ENCODE measurements at regions not wholly inside any gene's neighbourhood (a gene's known extent, or its start where the extent isn't known, plus 50 kb on each side); places are given as distances from the start of the nearest gene placed in this dataset.
"Not testable (repeated sequence)": the region's sequence is repeated elsewhere in the genome, so short reads cannot be mapped to it uniquely, and the experiment has no call there.

DNA sequence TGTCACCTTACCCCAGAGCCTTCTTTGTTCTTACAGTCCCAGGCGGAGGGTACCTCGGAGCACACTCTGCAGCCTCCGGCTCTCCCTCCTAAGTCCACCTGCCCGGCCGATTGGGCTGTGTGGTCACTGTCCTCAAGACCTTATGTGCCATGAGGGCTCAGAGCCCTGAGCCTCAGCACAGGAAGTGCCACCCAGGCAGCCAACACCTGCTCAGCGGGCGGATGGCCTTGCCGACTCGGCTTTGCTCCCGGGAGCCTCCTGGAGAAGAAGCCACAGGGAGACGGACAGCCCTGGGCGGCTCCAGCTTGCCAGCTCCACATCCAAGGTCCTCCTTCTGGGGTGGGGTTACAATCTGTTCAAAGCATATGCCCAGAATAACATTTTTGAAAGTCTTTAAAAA is 4439.2 kb upstream of the TPTE start:
- TF ChIP-seq POLR2A (IDR thresholded peaks at IDR 0.05): not testable (repeated sequence)
- TF ChIP-seq, protein P1, sequence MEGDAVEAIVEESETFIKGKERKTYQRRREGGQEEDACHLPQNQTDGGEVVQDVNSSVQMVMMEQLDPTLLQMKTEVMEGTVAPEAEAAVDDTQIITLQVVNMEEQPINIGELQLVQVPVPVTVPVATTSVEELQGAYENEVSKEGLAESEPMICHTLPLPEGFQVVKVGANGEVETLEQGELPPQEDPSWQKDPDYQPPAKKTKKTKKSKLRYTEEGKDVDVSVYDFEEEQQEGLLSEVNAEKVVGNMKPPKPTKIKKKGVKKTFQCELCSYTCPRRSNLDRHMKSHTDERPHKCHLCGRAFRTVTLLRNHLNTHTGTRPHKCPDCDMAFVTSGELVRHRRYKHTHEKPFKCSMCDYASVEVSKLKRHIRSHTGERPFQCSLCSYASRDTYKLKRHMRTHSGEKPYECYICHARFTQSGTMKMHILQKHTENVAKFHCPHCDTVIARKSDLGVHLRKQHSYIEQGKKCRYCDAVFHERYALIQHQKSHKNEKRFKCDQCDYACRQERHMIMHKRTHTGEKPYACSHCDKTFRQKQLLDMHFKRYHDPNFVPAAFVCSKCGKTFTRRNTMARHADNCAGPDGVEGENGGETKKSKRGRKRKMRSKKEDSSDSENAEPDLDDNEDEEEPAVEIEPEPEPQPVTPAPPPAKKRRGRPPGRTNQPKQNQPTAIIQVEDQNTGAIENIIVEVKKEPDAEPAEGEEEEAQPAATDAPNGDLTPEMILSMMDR (IDR thresholded peaks at IDR 0.05): not testable (repeated sequence)

Measured in thyroid gland (tissue), 4 donors.